WTC11 (cell line): ENCODE measurements at regions not wholly inside any gene's neighbourhood (a gene's known extent, or its start where the extent isn't known, plus 50 kb on each side); places are given as distances from the start of the nearest gene placed in this dataset.

Source experiments
- ATAC-seq: fragments of 200-7000 bp; cut with Tn5 transposase; 2 replicates; pipeline ENCODE4 v1.10.0; 2021; ENCODE audit warnings: mild to moderate bottlenecking, moderate library complexity
- CTCF ChIA-PET: fragments of 300-600 bp; sonication (Branson Sonifier 250); formaldehyde crosslinking; loops from one replicate; lab custom pipeline; 2021; ENCODE audit warnings: antibody characterized with exemption; lab: Charles Lee
- POLR2A ChIA-PET: fragments of 350-600 bp; sonication (Branson Sonifier 250); formaldehyde crosslinking; loops from one replicate; lab custom pipeline; 2021; ENCODE audit warnings: antibody characterized with exemption; lab: Charles Lee
- DNase-seq: peaks from one replicate; pipeline ENCODE4 v3.0.0; 2021; ENCODE audit warnings: low spot score
- H3K27ac Mint-ChIP-seq: 2 replicates; pipeline ENCODE4 v1.8.0; 2021; ENCODE audit warnings: mixed read lengths
- H3K27me3 Mint-ChIP-seq: 2 replicates; pipeline ENCODE4 v1.8.0; 2021; ENCODE audit warnings: low read depth, mild to moderate bottlenecking, moderate library complexity, mixed read lengths
- H3K36me3 Mint-ChIP-seq: 2 replicates; pipeline ENCODE4 v1.8.0; 2021; ENCODE audit warnings: mixed read lengths
- H3K4me1 Mint-ChIP-seq: 2 replicates; pipeline ENCODE4 v1.8.0; 2022; ENCODE audit warnings: mixed read lengths
- H3K4me3 Mint-ChIP-seq: 2 replicates; pipeline ENCODE4 v1.8.0; 2021; ENCODE audit warnings: mild to moderate bottlenecking, moderate library complexity, mixed read lengths
- H3K9me3 Mint-ChIP-seq: 2 replicates; pipeline ENCODE4 v1.8.0; 2021; ENCODE audit warnings: mixed read lengths
- AR ChIP-seq: fragments of 250-450 bp; sonication (Bioruptor Pico); IDR thresholded peaks from 2 replicates; pipeline ENCODE4 v1.9.0; 2021; ENCODE audit warnings: mild to moderate bottlenecking
- CREB1 ChIP-seq: sonication (generic); formaldehyde crosslinking; IDR thresholded peaks from 2 replicates; pipeline ENCODE4 v1.8.0; 2023; ENCODE audit warnings: mild to moderate bottlenecking, missing genetic modification reagents
- E2F4 ChIP-seq: sonication (generic); formaldehyde crosslinking; IDR thresholded peaks from 2 replicates; pipeline ENCODE4 v1.8.1; 2022; ENCODE audit warnings: low read depth, mild to moderate bottlenecking, moderate library complexity, missing genetic modification reagents, borderline replicate concordance
- E2F5 ChIP-seq: sonication (generic); formaldehyde crosslinking; IDR thresholded peaks from 2 replicates; pipeline ENCODE4 v1.8.1; 2022; ENCODE audit warnings: mild to moderate bottlenecking, moderate library complexity, missing genetic modification reagents
- ELF4 ChIP-seq: sonication (generic); formaldehyde crosslinking; IDR thresholded peaks from 2 replicates; pipeline ENCODE4 v1.8.1; 2022; ENCODE audit warnings: low read depth, mild to moderate bottlenecking, moderate library complexity, missing genetic modification reagents
- ERG ChIP-seq: fragments of 250-450 bp; sonication (Bioruptor Pico); IDR thresholded peaks from 2 replicates; pipeline ENCODE4 v1.8.0; 2021; ENCODE audit warnings: mild to moderate bottlenecking
- GRHL2 ChIP-seq: fragments of 250-450 bp; sonication (Bioruptor Pico); IDR thresholded peaks from 2 replicates; pipeline ENCODE4 v1.8.0; 2022; ENCODE audit warnings: mild to moderate bottlenecking, moderate library complexity; ENCODE audit not compliant: insufficient replicate concordance, severe bottlenecking
- HMGA2 ChIP-seq: fragments of 250-450 bp; sonication (Bioruptor Pico); IDR thresholded peaks from 2 replicates; pipeline ENCODE4 v1.4.0; 2021; ENCODE audit warnings: mild to moderate bottlenecking, moderate library complexity
- NR2C2 ChIP-seq: sonication (generic); formaldehyde crosslinking; IDR thresholded peaks from 2 replicates; pipeline ENCODE4 v1.8.0; 2022; ENCODE audit warnings: mild to moderate bottlenecking, missing genetic modification reagents
- PRRX2 ChIP-seq: fragments of 250-450 bp; sonication (Bioruptor Pico); IDR thresholded peaks from 2 replicates; pipeline ENCODE4 v1.8.0; 2021; ENCODE audit warnings: mild to moderate bottlenecking
- SP1 ChIP-seq: sonication (generic); formaldehyde crosslinking; conservative IDR thresholded peaks from 2 replicates; pipeline ENCODE4 v1.8.1; 2022; ENCODE audit warnings: missing genetic modification reagents
- STAT6 ChIP-seq: sonication (generic); formaldehyde crosslinking; conservative IDR thresholded peaks from 2 replicates; pipeline ENCODE4 v1.8.1; 2023; ENCODE audit warnings: mild to moderate bottlenecking, low read depth, missing genetic modification reagents, moderate library complexity
- ZNF121 ChIP-seq: sonication (generic); formaldehyde crosslinking; IDR thresholded peaks from 2 replicates; pipeline ENCODE4 v1.8.0; 2023; ENCODE audit warnings: missing genetic modification reagents
- ZNF138 ChIP-seq: sonication (generic); formaldehyde crosslinking; conservative IDR thresholded peaks from 2 replicates; pipeline ENCODE4 v1.8.1; 2022; ENCODE audit warnings: mild to moderate bottlenecking, moderate library complexity, missing genetic modification reagents
- ZNF317 ChIP-seq: sonication (generic); formaldehyde crosslinking; IDR thresholded peaks from 2 replicates; pipeline ENCODE4 v1.8.1; 2023; ENCODE audit warnings: low read depth, mild to moderate bottlenecking, moderate library complexity, missing genetic modification reagents, borderline replicate concordance
- ZNF396 ChIP-seq: fragments of 250-450 bp; sonication (Bioruptor Pico); IDR thresholded peaks from 2 replicates; pipeline ENCODE4 v1.8.0; 2021; ENCODE audit warnings: mild to moderate bottlenecking, moderate library complexity, borderline replicate concordance
- ZNF425 ChIP-seq: fragments of 250-450 bp; sonication (Bioruptor Pico); conservative IDR thresholded peaks from 2 replicates; pipeline ENCODE4 v1.9.0; 2021; ENCODE audit warnings: mild to moderate bottlenecking
- ZNF512 ChIP-seq: sonication (generic); formaldehyde crosslinking; IDR thresholded peaks from 2 replicates; pipeline ENCODE4 v1.8.1; 2022; ENCODE audit warnings: missing genetic modification reagents, borderline replicate concordance
- ZSCAN18 ChIP-seq: fragments of 250-450 bp; sonication (Bioruptor Pico); IDR thresholded peaks from 2 replicates; pipeline ENCODE4 v2.1.2; 2022; ENCODE audit warnings: mild to moderate bottlenecking, moderate library complexity

- TF ChIP-seq PRRX2 (CRISPR knock-in tag) (no peak), ZSCAN18 (CRISPR knock-in tag) (no peak)
These were observed 132.6 kb downstream of the EFNB2 start (continued) for GRCh38 chr13:106402866-106403265.

GRCh38 chr13:106401081-106401480 is 134.4 kb downstream of the EFNB2 start:
- DNase-seq, result no peak
- peaks cover 36% of the 10 kb centered on the region for H3K4me1 Mint-ChIP-seq
- CTCF ChIA-PET, result no interaction called here
- H3K27me3 Mint-ChIP-seq, result peaks cover 15% of the 10 kb centered on the region
- TF ChIP-seq ZNF121 (CRISPR knock-in tag) (no peak), ZNF317 (CRISPR knock-in tag) (no peak), ZNF425 (CRISPR knock-in tag) (no peak), ZNF396 (no peak)
- no peaks in the 10 kb centered on the region for H3K36me3 Mint-ChIP-seq
- POLR2A ChIA-PET, result no interaction called here
- no peak overlapping the region for H3K4me3 Mint-ChIP-seq
- ATAC-seq, result no peak
- no peak overlapping the region for H3K27ac Mint-ChIP-seq
- H3K9me3 Mint-ChIP-seq, result no peaks in the 10 kb centered on the region

GRCh38 chr13:106400289-106400688 is 135.2 kb downstream of the EFNB2 start:
- Mint-ChIP-seq H3K27ac (no peak overlapping the region; the same call in 1 of the 2 replicates), H3K36me3 (no peaks in the 10 kb centered on the region), H3K9me3 (no peaks in the 10 kb centered on the region), H3K27me3 (peaks cover 8% of the 10 kb centered on the region), H3K4me1 (peaks cover 28% of the 10 kb centered on the region), H3K4me3 (no peak overlapping the region)
- DNase-seq (no peak), ATAC-seq (no peak)
- CTCF ChIA-PET, result no interaction called here
- POLR2A ChIA-PET, result no interaction called here
- no peak for TF ChIP-seq NR2C2 (CRISPR knock-in tag)
- no peak for TF ChIP-seq SP1 (CRISPR knock-in tag)
- TF ChIP-seq CREB1 (CRISPR knock-in tag), result no peak
- TF ChIP-seq ZNF138 (CRISPR knock-in tag), result no peak
- no peak for TF ChIP-seq E2F4 (CRISPR knock-in tag)
- no peak for TF ChIP-seq ZNF512
- no peak for TF ChIP-seq ERG (CRISPR knock-in tag)
- TF ChIP-seq HMGA2 (CRISPR knock-in tag), result no peak
- TF ChIP-seq ELF4 (CRISPR knock-in tag), result no peak
- no peak for TF ChIP-seq GRHL2
- TF ChIP-seq AR, result no peak
- no peak for TF ChIP-seq E2F5
- no peak for TF ChIP-seq STAT6 (CRISPR knock-in tag)
